ENCODE measurements at regions not wholly inside any gene's neighbourhood (a gene's known extent, or its start where the extent isn't known, plus 50 kb on each side); places are given as distances from the start of the nearest gene placed in this dataset.
"Not testable (repeated sequence)": the region's sequence is repeated elsewhere in the genome, so short reads cannot be mapped to it uniquely, and the experiment has no call there.

- Mint-ChIP-seq H3K4me1 (no peaks in the 10 kb centered on the region), H3K36me3 (ENCODE audit: low read depth) (no peaks in the 10 kb centered on the region), H3K27me3 (peaks cover 2% of the 10 kb centered on the region), H3K4me3 (no peak overlapping the region), H3K27ac (no peak overlapping the region), H3K9me3 (no peaks in the 10 kb centered on the region)
- DNase-seq, result no peak
- ATAC-seq, result no peak
Observed at GRCh38 chr9:108413809-108414208, 442.0 kb downstream of the ACTL7B start.

GRCh38 chr9:108412755-108413154 lies 443.0 kb downstream of the ACTL7B start:
- ATAC-seq (no peak), DNase-seq (no peak)
- peaks cover 2% of the 10 kb centered on the region for H3K27me3 Mint-ChIP-seq
- no peaks in the 10 kb centered on the region for H3K9me3 Mint-ChIP-seq
- H3K4me3 Mint-ChIP-seq, result no peak overlapping the region
- H3K36me3 Mint-ChIP-seq (ENCODE audit: low read depth), result no peaks in the 10 kb centered on the region
- no peak overlapping the region for H3K27ac Mint-ChIP-seq
- H3K4me1 Mint-ChIP-seq, result no peaks in the 10 kb centered on the region

DNA sequence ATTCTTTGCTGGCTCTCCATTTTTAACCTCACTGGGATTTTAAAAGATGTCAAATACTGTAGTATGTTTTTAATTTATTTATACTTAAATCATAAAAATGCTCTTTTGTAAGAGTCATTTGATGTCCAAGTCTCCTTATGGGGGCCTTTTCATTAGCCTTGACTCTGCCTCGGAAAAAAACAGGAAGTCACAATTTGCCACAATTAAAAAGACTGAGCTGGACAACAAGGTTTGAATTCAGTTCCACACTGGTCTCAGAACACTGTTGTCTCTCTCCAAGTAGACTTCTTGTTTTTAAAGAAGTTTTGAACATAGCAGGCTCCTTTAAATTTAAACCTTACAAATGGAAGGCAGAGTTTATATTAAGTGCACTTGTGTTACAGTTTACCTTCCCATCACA lies 444.2 kb downstream of the ACTL7B start:
- H3K36me3 Mint-ChIP-seq (ENCODE audit: low read depth), result no peaks in the 10 kb centered on the region
- no peak overlapping the region for H3K27ac Mint-ChIP-seq
- peaks cover 2% of the 10 kb centered on the region for H3K27me3 Mint-ChIP-seq
- ATAC-seq (no peak), DNase-seq (no peak)
- no peaks in the 10 kb centered on the region for H3K4me1 Mint-ChIP-seq
- peaks cover under 1% of the 10 kb centered on the region for H3K9me3 Mint-ChIP-seq
- H3K4me3 Mint-ChIP-seq, result no peak overlapping the region

DNA sequence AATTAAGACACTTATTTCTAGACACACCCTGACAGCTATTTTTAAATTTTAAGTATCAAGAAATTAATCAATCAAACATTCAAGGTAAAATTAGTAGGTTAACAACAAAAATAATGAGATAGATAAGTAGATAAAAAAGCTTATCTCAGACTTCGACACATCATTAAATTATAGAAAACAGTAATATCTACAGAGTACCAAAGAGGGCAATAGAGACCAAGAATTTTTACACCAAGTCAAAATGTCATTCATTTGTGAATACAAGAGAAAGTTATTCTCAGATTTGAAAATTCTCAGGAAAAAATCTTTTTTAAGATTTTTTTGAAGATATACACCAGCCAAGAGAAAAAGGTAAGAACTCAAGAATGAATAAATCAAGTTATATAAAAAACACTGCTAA lies 445.6 kb downstream of the ACTL7B start:
- no peaks in the 10 kb centered on the region for H3K4me1 Mint-ChIP-seq
- no peaks in the 10 kb centered on the region for H3K36me3 Mint-ChIP-seq (ENCODE audit: low read depth)
- ATAC-seq (no peak), DNase-seq (no peak)
- peaks cover 6% of the 10 kb centered on the region for H3K9me3 Mint-ChIP-seq
- no peak overlapping the region for H3K27ac Mint-ChIP-seq
- H3K4me3 Mint-ChIP-seq, result no peak overlapping the region
- no peaks in the 10 kb centered on the region for H3K27me3 Mint-ChIP-seq

DNA sequence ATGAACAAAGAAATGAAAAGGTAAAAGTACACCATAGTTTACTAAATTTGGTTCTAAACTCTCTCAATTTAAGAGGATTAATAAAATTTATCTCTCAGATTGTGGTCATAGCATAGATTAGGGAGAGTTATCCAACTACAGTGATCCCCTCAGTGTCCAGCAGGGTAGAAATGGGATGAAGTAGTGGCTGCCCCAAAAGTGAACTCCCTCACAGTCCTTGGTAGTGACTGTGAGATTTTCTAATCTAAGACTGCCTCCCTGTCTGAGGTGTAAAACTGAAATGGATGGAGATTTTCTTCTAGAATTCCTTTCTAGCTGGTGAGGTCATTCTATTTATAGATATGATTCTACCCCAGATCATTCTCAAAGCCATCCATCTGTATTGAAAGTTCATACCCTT lies 455.5 kb downstream of the ACTL7B start:
- H3K27me3 Mint-ChIP-seq, result no peaks in the 10 kb centered on the region
- no peak overlapping the region for H3K27ac Mint-ChIP-seq
- DNase-seq (no peak), ATAC-seq (no peak)
- no peak overlapping the region for H3K4me3 Mint-ChIP-seq
- H3K4me1 Mint-ChIP-seq, result no peaks in the 10 kb centered on the region
- no peaks in the 10 kb centered on the region for H3K36me3 Mint-ChIP-seq (ENCODE audit: low read depth)
- peaks cover 5% of the 10 kb centered on the region for H3K9me3 Mint-ChIP-seq

GRCh38 chr9:108399851-108400250 lies 455.9 kb downstream of the ACTL7B start:
- Mint-ChIP-seq H3K9me3 (peaks cover 5% of the 10 kb centered on the region), H3K27me3 (no peaks in the 10 kb centered on the region), H3K27ac (no peak overlapping the region), H3K36me3 (ENCODE audit: low read depth) (no peaks in the 10 kb centered on the region), H3K4me1 (no peaks in the 10 kb centered on the region), H3K4me3 (no peak overlapping the region)
- ATAC-seq (no peak), DNase-seq (no peak)

GRCh38 chr9:108397286-108397685 lies 458.5 kb downstream of the ACTL7B start:
- Mint-ChIP-seq H3K4me3 (no peak overlapping the region), H3K27me3 (no peaks in the 10 kb centered on the region)
- no peak for DNase-seq

GRCh38 chr9:108396611-108397010 lies 459.2 kb downstream of the ACTL7B start:
- Mint-ChIP-seq H3K9me3 (peaks cover 5% of the 10 kb centered on the region), H3K36me3 (ENCODE audit: low read depth) (no peaks in the 10 kb centered on the region), H3K27me3 (no peaks in the 10 kb centered on the region), H3K4me3 (no peak overlapping the region), H3K27ac (no peak overlapping the region), H3K4me1 (no peaks in the 10 kb centered on the region)
- no peak for DNase-seq
- no peak for ATAC-seq

More at GRCh38 chr9:108397286-108397685, 458.5 kb downstream of the ACTL7B start:
- no peak for ATAC-seq
- H3K36me3 Mint-ChIP-seq (ENCODE audit: low read depth), result no peaks in the 10 kb centered on the region
- peaks cover 5% of the 10 kb centered on the region for H3K9me3 Mint-ChIP-seq
- no peak overlapping the region for H3K27ac Mint-ChIP-seq
- no peaks in the 10 kb centered on the region for H3K4me1 Mint-ChIP-seq

GRCh38 chr9:108396193-108396592 lies 459.6 kb downstream of the ACTL7B start:
- ATAC-seq, result no peak

GRCh38 chr9:108395421-108395820 lies 460.4 kb downstream of the ACTL7B start:
- no peak overlapping the region for H3K4me3 Mint-ChIP-seq
- ATAC-seq (no peak), DNase-seq (no peak)
- no peaks in the 10 kb centered on the region for H3K4me1 Mint-ChIP-seq
- peaks cover 5% of the 10 kb centered on the region for H3K9me3 Mint-ChIP-seq
- H3K27me3 Mint-ChIP-seq, result no peaks in the 10 kb centered on the region
- no peaks in the 10 kb centered on the region for H3K36me3 Mint-ChIP-seq (ENCODE audit: low read depth)
- no peak overlapping the region for H3K27ac Mint-ChIP-seq

More at GRCh38 chr9:108396193-108396592, 459.6 kb downstream of the ACTL7B start:
- Mint-ChIP-seq H3K27me3 (no peaks in the 10 kb centered on the region), H3K27ac (no peak overlapping the region), H3K4me3 (no peak overlapping the region), H3K36me3 (ENCODE audit: low read depth) (no peaks in the 10 kb centered on the region), H3K9me3 (peaks cover 5% of the 10 kb centered on the region), H3K4me1 (no peaks in the 10 kb centered on the region)
- no peak for DNase-seq

DNA sequence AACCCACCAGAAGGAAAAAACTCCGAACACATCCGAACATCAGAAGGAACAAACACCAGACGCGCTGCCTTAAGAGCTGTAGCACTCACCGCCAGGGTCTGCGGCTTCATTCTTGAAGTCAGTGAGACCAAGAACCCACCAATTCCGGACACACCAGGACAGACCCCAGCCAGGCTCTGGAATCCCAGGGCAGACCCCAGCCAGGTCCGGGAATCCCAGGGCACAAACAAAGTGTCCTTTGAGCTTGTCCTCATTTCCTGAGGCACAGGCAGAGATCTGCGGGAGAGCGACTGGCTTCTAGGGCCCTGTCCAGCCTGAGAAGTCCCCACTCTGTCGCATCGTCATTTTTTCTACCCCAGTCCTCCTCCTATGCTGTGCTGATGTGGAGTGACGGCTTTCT lies 461.1 kb downstream of the ACTL7B start:
- Mint-ChIP-seq H3K27me3 (no peaks in the 10 kb centered on the region), H3K36me3 (ENCODE audit: low read depth) (no peaks in the 10 kb centered on the region), H3K27ac (no peak overlapping the region), H3K9me3 (peaks cover 5% of the 10 kb centered on the region), H3K4me1 (no peaks in the 10 kb centered on the region), H3K4me3 (no peak overlapping the region)
- ATAC-seq (no peak), DNase-seq (no peak)

GRCh38 chr9:108393481-108394001 lies 462.2 kb downstream of the ACTL7B start:
- not testable (repeated sequence) for H3K36me3 Mint-ChIP-seq (ENCODE audit: low read depth); ATAC-seq; H3K27ac Mint-ChIP-seq; H3K4me3 Mint-ChIP-seq; DNase-seq; H3K4me1 Mint-ChIP-seq; H3K27me3 Mint-ChIP-seq; H3K9me3 Mint-ChIP-seq

DNA sequence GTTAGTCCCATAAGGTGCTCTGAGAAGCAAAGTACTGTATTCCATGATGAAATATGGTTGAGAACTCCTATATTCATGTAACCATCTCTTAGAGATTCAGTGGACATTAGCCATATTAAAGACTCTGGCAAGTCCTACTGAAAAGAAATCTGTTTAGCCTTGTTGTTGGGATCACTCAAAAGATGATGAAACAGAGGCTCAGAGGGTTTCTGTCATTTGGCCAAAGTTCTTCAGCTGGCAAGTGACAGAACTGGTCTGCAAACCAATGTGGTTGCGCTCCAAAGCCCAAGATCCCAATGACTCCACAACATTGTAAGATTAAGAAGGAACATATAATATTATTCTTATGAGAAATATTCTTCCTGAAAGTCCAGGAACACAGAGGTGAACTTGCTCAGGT lies 462.9 kb downstream of the ACTL7B start:
- no peak overlapping the region for H3K4me3 Mint-ChIP-seq
- no peaks in the 10 kb centered on the region for H3K27me3 Mint-ChIP-seq
- DNase-seq, result no peak
- peaks cover 5% of the 10 kb centered on the region for H3K9me3 Mint-ChIP-seq
- no peaks in the 10 kb centered on the region for H3K36me3 Mint-ChIP-seq (ENCODE audit: low read depth)
- ATAC-seq, result no peak
- H3K4me1 Mint-ChIP-seq, result no peaks in the 10 kb centered on the region
- H3K27ac Mint-ChIP-seq, result no peak overlapping the region

DNA sequence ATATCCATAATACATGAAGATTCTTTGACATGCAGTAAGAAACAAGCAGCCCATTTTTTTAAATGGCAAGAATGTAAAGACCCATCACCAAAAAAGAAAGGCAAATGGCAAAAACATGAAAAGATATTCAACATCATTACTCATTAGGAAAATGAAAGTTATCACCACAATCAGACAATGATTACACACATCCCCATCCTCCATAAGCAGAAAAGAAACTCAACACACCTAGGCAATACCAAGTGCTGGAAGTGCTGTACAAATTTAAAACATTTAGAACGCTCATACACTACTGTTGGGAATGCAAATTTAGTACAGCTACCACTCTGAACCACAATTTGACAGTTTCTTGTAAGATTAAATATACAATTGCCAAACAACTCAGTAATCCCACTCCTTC lies 466.7 kb downstream of the ACTL7B start:
- Mint-ChIP-seq H3K4me3 (no peak overlapping the region), H3K27ac (no peak overlapping the region), H3K4me1 (no peaks in the 10 kb centered on the region), H3K36me3 (ENCODE audit: low read depth) (no peaks in the 10 kb centered on the region), H3K9me3 (no peaks in the 10 kb centered on the region), H3K27me3 (no peaks in the 10 kb centered on the region)
- no peak for ATAC-seq
- DNase-seq, result no peak

- H3K4me3 Mint-ChIP-seq, result no peak overlapping the region
- H3K36me3 Mint-ChIP-seq (ENCODE audit: low read depth), result no peaks in the 10 kb centered on the region
- no peaks in the 10 kb centered on the region for H3K27me3 Mint-ChIP-seq
- H3K4me1 Mint-ChIP-seq, result no peaks in the 10 kb centered on the region
- no peak overlapping the region for H3K27ac Mint-ChIP-seq
- ATAC-seq, result no peak
- H3K9me3 Mint-ChIP-seq, result no peaks in the 10 kb centered on the region
- no peak for DNase-seq
Observed at GRCh38 chr9:108386859-108387384, 468.9 kb downstream of the ACTL7B start.

DNA sequence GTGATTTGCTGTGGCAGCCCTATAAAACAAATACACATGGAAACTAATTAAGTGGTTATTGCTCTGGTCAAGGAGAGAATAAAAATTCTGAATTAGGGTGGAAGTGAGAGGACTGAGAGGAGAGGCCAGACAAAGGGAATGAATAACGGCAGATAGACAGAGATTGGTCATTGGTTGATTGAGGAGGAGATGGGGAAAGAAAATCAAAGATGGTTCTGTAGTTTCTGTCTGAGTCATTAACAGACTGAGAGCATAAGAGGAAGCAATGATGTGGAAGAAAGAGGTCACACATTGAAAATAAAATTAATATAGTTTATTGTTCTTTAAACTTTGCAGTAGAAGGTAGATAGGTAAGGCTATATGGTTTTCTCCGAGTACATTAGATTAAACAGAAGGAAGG lies 469.8 kb downstream of the ACTL7B start:
- Mint-ChIP-seq H3K4me3 (no peak overlapping the region), H3K9me3 (no peaks in the 10 kb centered on the region), H3K27me3 (no peaks in the 10 kb centered on the region), H3K4me1 (no peaks in the 10 kb centered on the region), H3K36me3 (ENCODE audit: low read depth) (no peaks in the 10 kb centered on the region), H3K27ac (no peak overlapping the region)
- DNase-seq (no peak), ATAC-seq (no peak)
